HEK293 (cell line): ENCODE measurements at regions not wholly inside any gene's neighbourhood (a gene's known extent, or its start where the extent isn't known, plus 50 kb on each side); places are given as distances from the start of the nearest gene placed in this dataset.

Experiments
- AEBP2 ChIP-seq: fragments of 450-650 bp; formaldehyde crosslinking; IDR thresholded peaks from 2 replicates; pipeline ENCODE4 v1.5.1; 2016; ENCODE audit warnings: missing biosample characterization, missing genetic modification characterization, borderline replicate concordance
- CTCF ChIP-seq: fragments of 450-650 bp; formaldehyde crosslinking; IDR thresholded peaks from 2 replicates; pipeline ENCODE4 v1.5.1; 2016; ENCODE audit warnings: missing biosample characterization, missing genetic modification characterization
- ZNF138 ChIP-seq: fragments of 450-650 bp; formaldehyde crosslinking; IDR thresholded peaks from 2 replicates; pipeline ENCODE4 v1.5.1; 2016; ENCODE audit warnings: missing biosample characterization, missing genetic modification characterization, borderline replicate concordance
- ZNF18 ChIP-seq: fragments of 450-650 bp; formaldehyde crosslinking; IDR thresholded peaks from 2 replicates; pipeline ENCODE4 v1.5.1; 2016; ENCODE audit warnings: missing biosample characterization, missing genetic modification characterization
- ZNF202 ChIP-seq: fragments of 450-650 bp; formaldehyde crosslinking; IDR thresholded peaks from 2 replicates; pipeline ENCODE4 v1.5.1; 2016; ENCODE audit warnings: missing biosample characterization, missing genetic modification characterization, borderline replicate concordance
- ZNF274 ChIP-seq, 2 experiments: fragments of 200-500 bp in 1 of 2; fragments of 450-650 bp in 1 of 2; sonication (Bioruptor generic) in 1 of 2; formaldehyde crosslinking in 1 of 2; IDR thresholded peaks; 2 replicates each; pipeline versions ENCODE4 v1.5.1 to v1.6.1; 2014 to 2016; ENCODE audit warnings: borderline replicate concordance in 1 of 2, inconsistent platforms in 1 of 2, low read length in 1 of 2, missing biosample characterization in 1 of 2, missing genetic modification characterization in 1 of 2
- ZNF391 ChIP-seq: fragments of 450-650 bp; formaldehyde crosslinking; IDR thresholded peaks from 2 replicates; pipeline ENCODE4 v1.5.1; 2016; ENCODE audit warnings: low read depth, missing biosample characterization, missing genetic modification characterization, borderline replicate concordance
- ZNF510 ChIP-seq: fragments of 450-650 bp; formaldehyde crosslinking; IDR thresholded peaks from 2 replicates; pipeline ENCODE4 v1.5.1; 2018; ENCODE audit warnings: mild to moderate bottlenecking, missing genetic modification characterization, missing biosample characterization; ENCODE audit not compliant: insufficient replicate concordance
- ZNF514 ChIP-seq: fragments of 450-650 bp; formaldehyde crosslinking; IDR thresholded peaks from 2 replicates; pipeline ENCODE4 v1.5.1; 2016; ENCODE audit warnings: missing biosample characterization, missing genetic modification characterization
- ZNF629 ChIP-seq: fragments of 450-650 bp; formaldehyde crosslinking; IDR thresholded peaks from 2 replicates; pipeline ENCODE4 v1.5.1; 2017; ENCODE audit warnings: missing biosample characterization, missing genetic modification characterization

- TF ChIP-seq ZNF18 (tag by site-specific recombination) (no peak), CTCF (no peak), ZNF514 (no peak), ZNF510 (no peak), ZNF202 (tag by site-specific recombination) (no peak), ZNF629 (no peak), ZNF138 (no peak), ZNF274 (IDR thresholded peaks at IDR 0.05; ENCODE audit: low read length) (no peak), ZNF274 (tag by site-specific recombination; IDR thresholded peaks at IDR 0.05; ENCODE audit: borderline replicate concordance) (no peak), AEBP2 (tag by site-specific recombination) (no peak), ZNF391 (tag by site-specific recombination) (no peak)
Measured at GRCh38 chr3:126287536-126288241, 69.5 kb downstream of the KLF15 start.
